Jurkat, Clone E6-1 (cell line): ENCODE measurements at regions not wholly inside any gene's neighbourhood (a gene's known extent, or its start where the extent isn't known, plus 50 kb on each side); places are given as distances from the start of the nearest gene placed in this dataset.

Source experiments
- DNase-seq: peaks from one replicate; pipeline ENCODE4 v3.0.0-alpha.2; 2011; ENCODE audit warnings: low read depth, low spot score
- H3K4me3 ChIP-seq: 2 replicates; pipeline ENCODE4 v1.5.1; 2011; ENCODE audit warnings: mild to moderate bottlenecking, low read length, control low read depth, moderate library complexity

GRCh38 chr10:78849115-78849514 lies 219.7 kb upstream of the ZMIZ1 start:
- no peak overlapping the region for H3K4me3 ChIP-seq
- DNase-seq = no peak

DNA sequence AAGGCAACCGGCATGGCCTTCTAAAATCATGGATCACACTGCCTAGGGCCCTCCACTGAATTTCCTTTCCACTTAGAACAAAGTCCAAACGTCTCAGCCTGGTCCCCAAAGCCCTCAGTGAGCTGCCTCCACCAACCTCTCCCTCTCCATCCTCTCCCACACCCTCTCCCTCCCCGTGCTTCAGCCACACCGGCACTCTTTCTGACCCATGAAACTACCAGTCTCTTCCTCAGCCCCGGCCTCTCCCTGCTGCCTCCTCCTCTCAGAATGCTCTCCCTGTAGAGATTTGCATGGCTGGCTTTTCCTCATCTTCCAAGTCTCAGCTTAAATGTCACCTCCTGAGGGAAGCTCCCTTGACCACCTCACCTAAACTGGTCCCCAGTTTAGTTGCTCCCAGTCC lies 219.0 kb upstream of the ZMIZ1 start:
- no peak for DNase-seq
- H3K4me3 ChIP-seq = no peak overlapping the region

DNA sequence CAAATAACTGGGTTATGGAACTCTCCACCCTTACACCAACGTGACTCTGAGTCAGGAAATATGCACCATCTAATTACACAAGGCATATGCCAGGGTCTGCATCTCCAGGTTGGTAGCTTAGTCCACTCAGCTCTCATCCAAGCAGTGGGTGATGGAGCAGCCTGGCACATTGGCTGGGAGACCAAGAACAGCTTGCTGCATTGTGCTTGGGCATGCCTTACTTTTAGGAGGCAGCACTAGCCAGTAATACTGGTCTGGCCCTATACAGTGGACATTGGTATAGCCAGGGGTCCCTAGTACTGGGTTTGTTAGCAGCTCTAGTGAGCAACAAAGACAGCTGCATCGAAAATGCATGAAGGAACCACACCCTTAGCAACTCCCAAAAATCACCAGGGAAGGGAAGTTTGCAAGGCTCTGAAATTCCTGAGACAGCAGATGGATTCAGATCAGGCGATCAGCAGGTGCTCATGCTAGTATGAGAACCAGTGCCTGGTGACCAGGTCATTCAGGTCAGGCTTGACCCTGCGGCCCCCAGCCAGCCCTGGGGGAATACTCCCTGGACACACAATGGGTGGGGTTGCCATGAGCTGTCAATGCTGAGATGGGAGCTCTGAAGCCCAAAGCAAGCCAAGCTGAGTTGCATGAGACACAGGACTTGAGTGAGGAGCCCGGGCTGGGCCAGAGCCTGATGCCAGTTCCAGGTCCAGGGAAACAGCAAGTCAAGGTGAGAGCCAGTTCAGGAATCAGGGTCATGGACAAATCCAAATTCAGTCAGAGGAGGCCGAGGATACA lies 217.9 kb upstream of the ZMIZ1 start:
- DNase-seq = no peak
- H3K4me3 ChIP-seq = no peak overlapping the region

DNA sequence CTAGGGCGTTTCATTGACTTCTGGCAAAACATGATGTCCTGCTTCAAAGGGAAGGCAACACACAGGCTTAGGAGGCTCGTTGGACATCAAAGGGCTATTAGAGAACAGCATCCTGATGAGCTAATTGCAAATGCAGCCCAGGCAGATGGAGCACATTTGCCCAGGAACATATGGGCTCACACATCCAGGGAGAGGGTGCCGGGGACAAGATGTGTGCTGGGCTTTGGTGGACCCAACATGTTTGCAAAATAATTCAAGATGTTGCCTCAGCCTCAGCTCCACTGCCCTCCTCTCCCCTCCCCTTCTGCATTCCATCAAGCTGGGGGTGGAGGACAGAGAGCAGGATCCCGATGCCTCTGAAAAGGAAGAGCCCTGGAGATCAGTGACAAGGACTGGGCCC lies 217.1 kb upstream of the ZMIZ1 start:
- H3K4me3 ChIP-seq = no peak overlapping the region
- no peak for DNase-seq

- peak; percentile 14 for DNase-seq
- H3K4me3 ChIP-seq = no peak overlapping the region
Observed at GRCh38 chr10:78852466-78853240, 216.1 kb upstream of the ZMIZ1 start.

DNA sequence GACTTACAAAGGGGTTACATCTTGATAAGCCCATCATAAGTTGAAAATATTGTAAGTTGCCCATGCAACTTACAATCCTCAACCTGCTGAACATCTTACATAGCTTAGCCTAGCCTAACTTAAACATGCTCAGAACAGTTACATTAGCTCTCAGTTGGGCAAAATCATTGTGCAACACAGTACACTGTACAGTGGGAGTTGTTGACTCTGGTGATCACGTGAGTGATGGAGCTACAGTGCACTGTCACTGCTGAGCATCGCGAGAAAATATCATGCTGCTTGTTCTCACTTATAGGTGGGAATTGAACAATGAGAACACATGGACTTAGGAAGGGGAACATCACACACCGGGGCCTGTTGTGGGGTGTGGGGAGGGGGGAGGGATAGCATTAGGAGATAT lies 214.9 kb upstream of the ZMIZ1 start:
- no peak for DNase-seq
- H3K4me3 ChIP-seq = no peak overlapping the region

- DNase-seq = no peak
- no peak overlapping the region for H3K4me3 ChIP-seq
Observed at GRCh38 chr10:78856421-78856820, 212.3 kb upstream of the ZMIZ1 start.

DNA sequence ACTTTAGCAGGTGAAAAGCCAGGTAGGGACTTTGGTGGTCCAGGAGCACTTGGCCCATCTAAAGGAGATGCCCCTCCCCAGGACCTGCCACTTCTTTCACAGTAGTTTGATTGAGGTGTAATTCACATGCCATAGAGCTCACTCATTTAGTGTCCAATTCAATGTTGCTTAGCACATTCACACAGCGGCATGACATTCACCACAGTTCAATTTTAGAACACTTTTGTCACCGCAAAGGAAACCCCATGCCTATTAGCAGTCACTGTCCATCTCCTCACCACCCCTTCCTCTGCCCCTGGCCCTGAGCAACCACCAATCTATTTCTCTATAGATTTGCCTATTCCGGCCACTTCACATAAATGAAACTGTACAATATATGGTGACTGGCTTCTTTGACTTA lies 211.6 kb upstream of the ZMIZ1 start:
- no peak for DNase-seq
- H3K4me3 ChIP-seq = no peak overlapping the region

DNA sequence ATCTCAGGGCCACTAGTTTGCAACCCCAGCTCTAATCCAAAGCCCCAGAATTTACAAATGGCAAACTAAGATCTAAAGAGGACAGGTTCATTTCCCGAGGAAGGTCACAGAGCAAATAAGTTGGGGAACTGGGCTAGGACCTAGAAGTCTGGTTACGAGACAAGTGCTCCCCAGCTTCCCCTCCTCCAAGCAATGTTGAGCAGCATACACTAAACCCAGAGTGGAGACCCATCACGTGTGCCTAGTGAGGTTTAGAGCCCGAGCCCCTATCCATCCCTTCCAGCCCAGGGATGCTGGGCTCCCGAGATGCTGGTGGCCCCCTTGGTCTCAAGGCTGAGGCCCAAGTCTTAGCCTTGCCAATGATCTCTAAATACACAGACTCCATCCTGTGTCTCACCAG lies 209.5 kb upstream of the ZMIZ1 start:
- no peak overlapping the region for H3K4me3 ChIP-seq
- no peak for DNase-seq

- no peak overlapping the region for H3K4me3 ChIP-seq
- no peak for DNase-seq
Observed at GRCh38 chr10:78859769-78860168, 209.0 kb upstream of the ZMIZ1 start.

GRCh38 chr10:78860260-78860914 lies 208.4 kb upstream of the ZMIZ1 start:
- no peak overlapping the region for H3K4me3 ChIP-seq
- DNase-seq = no peak

GRCh38 chr10:78861529-78862327 lies 207.0 kb upstream of the ZMIZ1 start:
- no peak overlapping the region for H3K4me3 ChIP-seq
- DNase-seq = no peak

- DNase-seq = no peak
- H3K4me3 ChIP-seq = no peak overlapping the region
Observed at GRCh38 chr10:78862328-78862640, 206.5 kb upstream of the ZMIZ1 start.

DNA sequence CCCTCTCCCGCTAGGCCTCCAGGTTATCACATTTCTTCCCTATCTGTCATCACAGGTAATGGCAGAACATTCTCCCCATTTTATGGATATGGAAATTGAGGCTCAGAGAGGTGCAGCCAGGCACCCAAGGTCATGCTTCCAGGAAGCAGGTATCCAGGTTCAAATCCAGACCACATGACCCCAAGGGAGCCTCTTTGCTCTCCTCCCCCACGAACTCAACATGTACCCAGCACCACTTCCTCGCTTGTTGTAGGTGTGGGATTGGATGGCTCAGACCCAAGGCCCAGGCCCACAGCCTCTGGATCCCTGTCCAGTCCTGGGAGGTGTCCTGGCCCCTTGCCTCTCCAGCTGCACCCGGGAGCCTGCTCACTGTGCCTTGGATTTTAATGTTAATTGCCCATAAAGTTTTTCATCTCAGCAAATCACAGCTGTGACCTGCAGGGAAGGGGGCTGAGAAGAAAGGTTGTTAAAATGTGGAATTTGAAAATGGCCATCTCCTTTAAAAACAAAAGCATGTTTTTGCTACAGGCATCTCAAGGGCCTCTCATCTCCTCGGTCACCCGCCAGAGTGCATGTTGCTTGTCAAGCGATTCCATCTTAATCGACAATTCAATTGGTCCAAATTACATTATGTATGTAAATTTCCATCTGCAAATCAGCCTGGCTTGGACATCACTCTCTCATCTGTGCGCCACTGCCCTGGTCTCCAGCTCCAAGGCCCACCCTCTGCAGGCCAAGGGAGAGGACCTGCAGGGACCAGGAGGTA lies 205.4 kb upstream of the ZMIZ1 start:
- DNase-seq = no peak
- H3K4me3 ChIP-seq = no peak overlapping the region

DNA sequence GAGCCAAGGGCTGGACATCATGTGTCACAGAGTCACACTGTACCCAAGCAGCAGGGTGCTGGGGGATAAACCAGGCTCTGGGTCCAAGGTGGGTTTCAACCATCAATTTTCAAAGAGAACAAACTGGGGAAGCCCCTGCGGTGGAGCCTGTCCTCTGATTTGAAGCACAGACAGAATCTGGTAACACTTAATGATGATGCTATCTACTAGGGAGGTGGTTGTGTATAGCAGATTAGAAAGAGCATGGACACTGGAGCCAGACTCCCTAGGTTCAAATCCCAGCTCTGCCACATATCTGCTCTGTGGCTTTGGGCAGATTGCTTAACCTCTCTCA lies 204.9 kb upstream of the ZMIZ1 start:
- DNase-seq = no peak
- no peak overlapping the region for H3K4me3 ChIP-seq

GRCh38 chr10:78864761-78865537 lies 203.8 kb upstream of the ZMIZ1 start:
- no peak overlapping the region for H3K4me3 ChIP-seq
- no peak for DNase-seq

- no peak overlapping the region for H3K4me3 ChIP-seq
- no peak for DNase-seq
Observed at GRCh38 chr10:78865538-78865875, 203.3 kb upstream of the ZMIZ1 start.

DNA sequence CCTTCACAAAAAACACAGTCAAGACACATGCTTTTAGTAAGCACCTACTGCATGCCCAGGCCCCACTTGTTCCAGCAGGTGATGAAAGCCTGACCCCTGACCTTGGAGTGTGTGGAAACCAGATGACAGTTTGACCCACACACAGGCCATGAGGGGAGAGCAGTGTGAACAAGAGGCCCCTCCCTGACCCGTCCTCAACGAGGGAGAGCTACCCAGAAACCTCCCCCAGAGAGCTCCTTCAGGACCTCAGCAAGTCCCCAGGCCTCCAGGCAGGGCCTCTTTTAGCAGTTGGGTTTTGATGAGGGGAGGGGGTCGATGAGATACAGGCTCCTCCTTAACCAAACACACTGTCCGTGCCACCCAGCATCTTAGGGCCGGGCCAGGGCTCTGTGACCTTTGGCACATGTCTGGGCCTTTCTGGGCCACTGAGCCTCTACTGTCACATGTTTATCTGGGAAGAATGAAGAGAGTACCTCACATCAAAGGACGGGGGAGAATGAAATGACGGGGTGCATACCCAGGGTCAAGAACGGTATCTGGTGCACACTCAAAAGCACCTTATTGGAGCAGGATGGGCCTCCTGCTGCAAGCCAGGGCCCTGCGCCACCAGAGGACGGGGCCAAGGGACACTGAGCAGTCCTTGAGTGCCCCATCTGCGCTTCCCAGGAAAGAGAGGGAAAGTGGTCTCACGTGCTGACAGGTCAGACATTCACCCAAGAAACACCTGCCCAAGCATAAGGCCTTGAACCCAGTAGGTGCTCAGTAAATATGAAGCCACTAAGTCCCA lies 202.6 kb upstream of the ZMIZ1 start:
- H3K4me3 ChIP-seq = no peak overlapping the region
- DNase-seq = no peak
